ENCODE measurements at regions not wholly inside any gene's neighbourhood (a gene's known extent, or its start where the extent isn't known, plus 50 kb on each side); places are given as distances from the start of the nearest gene placed in this dataset.

DNA sequence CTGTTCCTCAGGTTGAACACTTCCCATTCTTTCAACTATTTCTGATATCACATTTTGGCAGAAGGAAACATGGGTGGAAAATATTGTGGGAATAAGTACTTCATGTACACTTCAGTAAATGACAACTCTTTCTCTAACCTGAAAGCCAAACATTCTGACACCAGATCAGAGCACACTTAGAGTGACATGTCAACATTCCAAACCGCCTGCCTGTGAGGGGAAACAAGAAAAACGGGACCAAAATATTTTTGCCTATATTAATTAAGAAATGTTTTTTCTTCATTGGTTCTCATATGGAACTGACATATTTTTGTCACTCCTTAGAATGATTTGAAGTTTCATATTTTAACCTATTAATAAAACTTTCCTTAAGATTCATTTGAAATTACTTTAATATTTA lies 483.1 kb downstream of the MAFB start:
- Histone ChIP-seq H3K36me3 (ENCODE audit: control insufficient read depth in 2 of 4, insufficient read depth in 4 of 4, low read length in 3 of 4) (no peaks in the 10 kb centered on the region), H3K56ac (replicated peaks; ENCODE audit: insufficient read length, low read depth, low read length) (no peak overlapping the region), H4K8ac (ENCODE audit: extremely low read depth, insufficient read depth, low read length) (no peak overlapping the region), H3K23me2 (ENCODE audit: low read depth, low read length) (no peaks in the 10 kb centered on the region), H2AK5ac (ENCODE audit: low read depth, low read length) (no peak overlapping the region), H3K9ac (replicated peaks in 1 of 4; ENCODE audit: extremely low read depth in 1 of 4, low read depth in 3 of 4, low read length in 3 of 4) (no peak overlapping the region), H2BK20ac (ENCODE audit: low read length) (no peak overlapping the region), H2BK120ac (replicated peaks; ENCODE audit: low read depth, low read length) (no peak overlapping the region), H3K14ac (ENCODE audit: insufficient read length) (no peak overlapping the region), H3K4me2 (ENCODE audit: insufficient read depth in 1 of 2, low read depth in 2 of 2, low read length in 2 of 2) (no peak overlapping the region), H2AFZ (ENCODE audit: low read length) (no peak overlapping the region), H3K4me1 (replicated peaks in 1 of 4; ENCODE audit: control insufficient read depth in 3 of 4, insufficient read depth in 4 of 4, low read length in 3 of 4) (no peaks in the 10 kb centered on the region; a peak in 1 of 7 replicates), H3K4ac (replicated peaks; ENCODE audit: insufficient read length, low read depth, low read length) (no peak overlapping the region), H3K23ac (ENCODE audit: insufficient read length) (no peak overlapping the region), H3K27ac (ENCODE audit: low read depth, low read length) (no peak overlapping the region), H2BK15ac (ENCODE audit: low read length) (no peak overlapping the region), H4K5ac (ENCODE audit: insufficient read length, low read depth, low read length) (no peak overlapping the region), H2BK5ac (ENCODE audit: low read depth, low read length) (no peak overlapping the region), H4K91ac (replicated peaks; ENCODE audit: insufficient read length, low read length) (no peak overlapping the region), H3K9me3 (ENCODE audit: insufficient read depth in 2 of 2, low read depth in 1 of 2, low read length in 1 of 2) (no peaks in the 10 kb centered on the region), H3K79me1 (ENCODE audit: low read depth, low read length) (no peaks in the 10 kb centered on the region), H2BK12ac (ENCODE audit: low read depth, low read length) (no peak overlapping the region), H3K27me3 (replicated peaks in 1 of 4; ENCODE audit: control insufficient read depth in 3 of 4, extremely low read depth in 1 of 4, insufficient read depth in 3 of 4, low read length in 3 of 4) (no peaks in the 10 kb centered on the region), H4K20me1 (replicated peaks in 1 of 2; ENCODE audit: control insufficient read depth in 1 of 2, insufficient read depth in 2 of 2, low read length in 2 of 2) (no peaks in the 10 kb centered on the region), H3K18ac (ENCODE audit: extremely low read depth, low read length) (no peak overlapping the region), H3K79me2 (ENCODE audit: control insufficient read depth in 1 of 2, insufficient read depth in 2 of 2, low read length in 2 of 2) (no peaks in the 10 kb centered on the region), H3K4me3 (ENCODE audit: extremely low read depth in 1 of 4, insufficient read depth in 2 of 4, low read depth in 3 of 4, low read length in 4 of 4) (no peak overlapping the region)
- FAIRE-seq, result no peak
- ChIA-PET CTCF (ENCODE audit: partially characterized antibody) (no interaction called here), POLR2A (ENCODE audit: partially characterized antibody) (no interaction called here)
- 86% methylated on average over 2 of the region's 2 CpGs; no CpG with 5 or more reads in 1 of the 2 experiments for WGBS, 2 experiments (ENCODE audit: extremely low coverage in 1 of 2, insufficient coverage in 1 of 2, insufficient read length in 1 of 2, insufficient replicate concordance in 2 of 2, low coverage in 1 of 2, low lambda C conversion rate in 2 of 2, missing lambda C conversion rate in 1 of 2)
- no peak for DNase-seq (ENCODE audit: low read depth in 1 of 2, low spot score in 2 of 2)
- TF ChIP-seq NRF1 (IDR thresholded peaks at IDR 0.05; ENCODE audit: low read depth, low read length) (no peak), HDAC2 (IDR thresholded peaks at IDR 0.05; ENCODE audit: borderline replicate concordance in 1 of 2, low read depth in 2 of 2, low read length in 2 of 2) (no peak)
